GM12872 (cell line): ENCODE measurements at regions not wholly inside any gene's neighbourhood (a gene's known extent, or its start where the extent isn't known, plus 50 kb on each side); places are given as distances from the start of the nearest gene placed in this dataset.

Experiments used
- TF ChIP-seq, protein P1 (sequence below): IDR thresholded peaks from 3 replicates; pipeline ENCODE4 v1.5.1; 2011; ENCODE audit warnings: low read depth, mild to moderate bottlenecking, low read length, moderate library complexity; ENCODE audit not compliant: insufficient read depth

GRCh38 chr20:17875981-17876385 lies 92.6 kb downstream of the SNX5 start:
- TF ChIP-seq, protein P1, sequence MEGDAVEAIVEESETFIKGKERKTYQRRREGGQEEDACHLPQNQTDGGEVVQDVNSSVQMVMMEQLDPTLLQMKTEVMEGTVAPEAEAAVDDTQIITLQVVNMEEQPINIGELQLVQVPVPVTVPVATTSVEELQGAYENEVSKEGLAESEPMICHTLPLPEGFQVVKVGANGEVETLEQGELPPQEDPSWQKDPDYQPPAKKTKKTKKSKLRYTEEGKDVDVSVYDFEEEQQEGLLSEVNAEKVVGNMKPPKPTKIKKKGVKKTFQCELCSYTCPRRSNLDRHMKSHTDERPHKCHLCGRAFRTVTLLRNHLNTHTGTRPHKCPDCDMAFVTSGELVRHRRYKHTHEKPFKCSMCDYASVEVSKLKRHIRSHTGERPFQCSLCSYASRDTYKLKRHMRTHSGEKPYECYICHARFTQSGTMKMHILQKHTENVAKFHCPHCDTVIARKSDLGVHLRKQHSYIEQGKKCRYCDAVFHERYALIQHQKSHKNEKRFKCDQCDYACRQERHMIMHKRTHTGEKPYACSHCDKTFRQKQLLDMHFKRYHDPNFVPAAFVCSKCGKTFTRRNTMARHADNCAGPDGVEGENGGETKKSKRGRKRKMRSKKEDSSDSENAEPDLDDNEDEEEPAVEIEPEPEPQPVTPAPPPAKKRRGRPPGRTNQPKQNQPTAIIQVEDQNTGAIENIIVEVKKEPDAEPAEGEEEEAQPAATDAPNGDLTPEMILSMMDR: no peak

DNA sequence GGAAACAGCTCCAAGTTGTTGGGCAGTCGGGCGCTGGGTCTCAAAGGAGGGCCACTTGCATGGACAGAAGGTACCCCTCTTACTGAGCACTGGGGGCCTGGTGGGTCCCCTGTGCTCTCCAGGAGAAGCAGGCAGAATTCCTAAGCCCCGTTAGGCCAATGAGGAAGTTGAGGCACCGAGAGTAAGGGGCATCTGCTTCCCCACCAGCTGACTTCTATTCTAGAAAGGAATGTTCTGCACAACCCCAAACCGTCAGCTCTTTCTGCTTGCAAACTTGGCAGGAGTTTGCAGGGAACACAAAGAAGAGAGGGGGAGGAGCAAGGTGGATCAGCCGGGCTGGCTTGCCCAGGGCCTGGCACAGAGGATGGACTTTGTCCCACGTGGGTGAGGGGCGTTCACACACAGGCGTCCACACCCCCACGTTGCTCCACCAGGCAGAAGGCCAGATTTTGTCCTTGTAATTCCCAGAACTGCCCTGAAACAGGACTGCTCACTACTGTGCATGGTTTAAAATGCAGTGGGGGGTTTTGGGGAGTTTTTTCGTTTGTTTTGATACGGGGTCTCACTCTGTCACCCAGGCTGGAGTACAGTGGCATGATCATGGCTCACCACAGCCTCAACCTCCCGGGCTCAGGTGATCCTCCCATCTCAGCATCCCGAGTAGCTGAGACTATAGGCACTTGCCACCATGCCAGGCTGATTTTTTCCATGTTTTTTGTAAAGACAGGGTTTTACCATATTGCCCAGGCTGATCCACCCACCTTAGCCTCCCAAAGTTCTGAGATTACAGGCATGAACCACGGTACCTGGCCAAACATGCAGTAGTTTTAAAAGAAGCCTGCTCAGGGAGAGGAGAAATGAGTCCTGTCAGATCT lies 93.3 kb downstream of the SNX5 start:
- TF ChIP-seq, protein P1: no peak

GRCh38 chr20:17874271-17875105 lies 94.1 kb downstream of the SNX5 start:
- TF ChIP-seq, protein P1: no peak

- TF ChIP-seq, protein P1: no peak
Observed at GRCh38 chr20:17873410-17874270, 95.0 kb downstream of the SNX5 start.

DNA sequence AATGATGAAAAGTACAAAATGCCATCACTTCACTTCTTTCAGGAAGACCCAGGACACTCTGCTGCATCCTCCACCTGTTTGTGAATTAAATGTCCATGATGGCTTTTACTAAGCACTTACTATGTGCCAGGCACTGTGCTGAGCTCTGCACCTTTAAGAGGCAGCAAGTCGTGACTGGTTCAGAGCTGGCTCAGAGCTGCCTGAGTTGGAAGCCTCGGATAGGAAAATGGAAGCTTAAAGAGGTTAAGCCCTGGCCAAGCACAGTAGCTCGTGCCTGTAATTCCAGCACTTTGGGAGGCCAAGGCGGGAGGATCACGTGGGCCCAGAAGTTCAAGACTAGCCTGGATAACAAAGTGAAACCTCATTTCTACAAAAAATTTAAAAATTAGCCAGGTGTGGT lies 95.6 kb downstream of the SNX5 start:
- TF ChIP-seq, protein P1: no peak

DNA sequence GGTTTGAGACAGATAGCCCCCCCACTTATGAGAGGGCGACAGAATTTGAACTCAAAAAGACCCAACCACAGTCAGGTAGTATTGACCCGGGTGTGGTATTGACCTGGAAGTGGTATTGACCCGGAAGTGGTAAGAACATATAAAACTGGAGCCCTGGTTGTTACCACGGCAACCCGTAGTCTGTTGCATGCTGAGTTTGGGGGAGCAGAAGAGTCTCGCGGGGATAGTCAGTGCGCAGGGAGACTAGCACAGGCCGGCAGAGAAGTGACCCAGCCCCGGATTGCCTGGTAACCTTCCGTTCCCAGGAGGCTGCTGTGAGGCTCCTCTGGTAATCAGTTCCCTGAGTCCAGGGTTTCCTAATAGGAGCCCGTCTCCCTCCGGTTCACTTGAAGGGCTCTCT lies 96.2 kb downstream of the SNX5 start:
- TF ChIP-seq, protein P1: no peak
